K562 (cell line): ENCODE measurements at regions not wholly inside any gene's neighbourhood (a gene's known extent, or its start where the extent isn't known, plus 50 kb on each side); places are given as distances from the start of the nearest gene placed in this dataset.

Source experiments
- ATAC-seq: fragments of 200-7000 bp; cut with Tn5 transposase; 3 replicates; pipeline ENCODE4 v1.9.1; 2020; ENCODE audit warnings: moderate library complexity
- BruUV-seq: library from RNA; stranded (reverse); fragments of 400-500 nt; replicated peaks from 2 replicates; lab custom pipeline; 2021; lab: Mats Ljungman, UMichigan
- CTCF ChIA-PET: fragments of 300-600 bp; formaldehyde crosslinking; extraction: SDS; loops from one replicate; lab custom pipeline; 2021; ENCODE audit warnings: low intra/inter-chr PET ratio; lab: Yijun Ruan, JAX
- POLR2A ChIA-PET: fragments of 300-600, 350-650 bp; sonication (Branson Sonifier 250); formaldehyde crosslinking; extraction: SDS; loops from one replicate; lab custom pipeline; 2021; ENCODE audit warnings: antibody characterized with exemption, inconsistent platforms; lab: Yijun Ruan, JAX
- DNase-seq, 4 experiments: peaks; one replicate each; pipeline versions ENCODE4 v3.0.0 to v3.0.0-alpha.2; 2011 to 2018; ENCODE audit warnings: low spot score in 3 of 4, mixed read lengths in 3 of 4; ENCODE audit errors: extremely low read depth in 1 of 4
- FAIRE-seq: peaks from 2 replicates; lab custom pipeline; 2011; peaks lifted over from hg19 to GRCh38; lab: Jason Lieb, UNC
- H2AFZ ChIP-seq: 2 replicates; pipeline ENCODE4 v1.6.0; 2011; ENCODE audit warnings: low read depth, low read length, control low read depth, inconsistent platforms
- H3K27ac ChIP-seq: fragments of 200-600 bp; 3 replicates; pipeline ENCODE4 v1.8.0; 2011; ENCODE audit warnings: low read depth, mild to moderate bottlenecking, control low read depth, inconsistent platforms, low read length, moderate library complexity, mixed read lengths; ENCODE audit errors: extremely low read depth
- H3K27me3 ChIP-seq, 2 experiments: fragments of 300-600 bp in 1 of 2; 2 replicates in 1 of 2; 3 replicates in 1 of 2; pipeline versions ENCODE4 v1.6.0 to v1.8.0; 2011; ENCODE audit warnings: inconsistent platforms in 2 of 2, low read length in 2 of 2, mild to moderate bottlenecking in 1 of 2, mixed read lengths in 1 of 2, moderate library complexity in 1 of 2; ENCODE audit not compliant: control insufficient read depth in 2 of 2, insufficient read depth in 2 of 2
- H3K36me3 ChIP-seq: fragments of 300-600 bp; 3 replicates; pipeline ENCODE4 v1.8.0; 2011; ENCODE audit warnings: mild to moderate bottlenecking, low read length, inconsistent platforms; ENCODE audit not compliant: control insufficient read depth, insufficient read depth
- H3K4me1 ChIP-seq, 2 experiments: fragments of 200-600 bp in 1 of 2; replicated peaks in 1 of 2; 2 replicates in 1 of 2; 3 replicates in 1 of 2; pipeline versions ENCODE4 v1.5.1 to v1.8.0; 2011; ENCODE audit warnings: inconsistent platforms in 2 of 2, low read length in 2 of 2, mild to moderate bottlenecking in 1 of 2, mixed read lengths in 1 of 2, moderate library complexity in 1 of 2; ENCODE audit not compliant: control insufficient read depth in 2 of 2, insufficient read depth in 2 of 2
- H3K4me2 ChIP-seq: 2 replicates; pipeline ENCODE4 v1.6.1; 2011; ENCODE audit warnings: low read length, control low read depth, inconsistent platforms, mixed read lengths; ENCODE audit not compliant: insufficient read depth
- H3K4me3 ChIP-seq: fragments of 200-600 bp; sonication (generic), shearing (Covaris generic); 2 replicates; pipeline ENCODE4 v1.5.1; 2016; ENCODE audit warnings: control low read depth, inconsistent platforms
- H3K79me2 ChIP-seq: fragments of 200-600 bp; 3 replicates; pipeline ENCODE4 v1.8.0; 2011; ENCODE audit warnings: low read length, inconsistent platforms; ENCODE audit not compliant: control insufficient read depth, insufficient read depth
- H3K9ac ChIP-seq, 2 experiments: 2 replicates each; pipeline versions ENCODE4 v1.6.0 to v1.6.1; 2011; ENCODE audit warnings: low read depth in 2 of 2, low read length in 2 of 2, control low read depth in 1 of 2, inconsistent platforms in 1 of 2, mild to moderate bottlenecking in 1 of 2, mixed read lengths in 1 of 2; ENCODE audit not compliant: insufficient read depth in 1 of 2
- H3K9me1 ChIP-seq: one replicate; pipeline ENCODE4 v1.6.0; 2011; ENCODE audit warnings: inconsistent platforms, mild to moderate bottlenecking, low read length, moderate library complexity; ENCODE audit not compliant: control insufficient read depth, insufficient read depth
- H3K9me3 ChIP-seq: replicated peaks from 2 replicates; pipeline ENCODE4 v1.5.1; 2011; ENCODE audit warnings: low read depth, low read length, inconsistent platforms; ENCODE audit not compliant: control insufficient read depth, insufficient read depth
- H4K20me1 ChIP-seq: replicated peaks from 2 replicates; pipeline ENCODE4 v1.6.1; 2011; ENCODE audit warnings: low read length, inconsistent platforms, mixed read lengths; ENCODE audit not compliant: control insufficient read depth, insufficient read depth
- ARID1B ChIP-seq: fragments of 450-650 bp; IDR thresholded peaks from 2 replicates; pipeline ENCODE4 v1.6.1; 2016; ENCODE audit warnings: antibody characterized with exemption, mild to moderate bottlenecking, inconsistent platforms
- BCL6 ChIP-seq: fragments of 250-450 bp; sonication (Bioruptor Pico); IDR thresholded peaks from 2 replicates; pipeline ENCODE4 v1.4.0; 2020
- C11orf30 ChIP-seq: fragments of 450-650 bp; IDR thresholded peaks from 2 replicates; pipeline ENCODE4 v1.6.1; 2016; ENCODE audit warnings: low read depth, mild to moderate bottlenecking
- CBFA2T3 ChIP-seq: fragments of 450-650 bp; IDR thresholded peaks from 2 replicates; pipeline ENCODE4 v1.6.1; 2017
- DEAF1 ChIP-seq: fragments of 450-650 bp; formaldehyde crosslinking; IDR thresholded peaks from 2 replicates; pipeline ENCODE4 v1.4.0; 2020; ENCODE audit warnings: mild to moderate bottlenecking, moderate library complexity
- FIP1L1 ChIP-seq: fragments of 200-400 bp; formaldehyde crosslinking; IDR thresholded peaks from 2 replicates; pipeline ENCODE4 v1.6.1; 2018; ENCODE audit warnings: mild to moderate bottlenecking, low read depth, low read length; ENCODE audit not compliant: poor library complexity, severe bottlenecking
- FOXA3 ChIP-seq, 2 experiments: fragments of 450-650 bp in 1 of 2; sonication (generic) in 1 of 2; formaldehyde crosslinking; IDR thresholded peaks in 1 of 2; conservative IDR thresholded peaks in 1 of 2; 2 replicates each; pipeline versions ENCODE4 v1.4.0 to v1.8.0; 2020 to 2022; ENCODE audit warnings: mild to moderate bottlenecking in 2 of 2, missing genetic modification reagents in 1 of 2
- HDAC3 ChIP-seq: fragments of 450-650 bp; IDR thresholded peaks from 2 replicates; pipeline ENCODE4 v1.6.1; 2018; ENCODE audit warnings: borderline replicate concordance, mild to moderate bottlenecking, moderate library complexity; ENCODE audit not compliant: partially characterized antibody
- MCM2 ChIP-seq: fragments of 450-650 bp; IDR thresholded peaks from 2 replicates; pipeline ENCODE4 v1.6.1; 2017; ENCODE audit warnings: low read depth, mild to moderate bottlenecking
- MEF2D ChIP-seq: conservative IDR thresholded peaks from 2 replicates; pipeline ENCODE4 v1.6.1; 2016; ENCODE audit warnings: low read depth, missing genetic modification characterization, missing compliant biosample characterization
- NELFE ChIP-seq: IDR thresholded peaks from 2 replicates; pipeline ENCODE4 v1.6.1; 2011; ENCODE audit warnings: mild to moderate bottlenecking; ENCODE audit not compliant: insufficient read depth, insufficient read length
- NR2F6 ChIP-seq: fragments of 450-650 bp; formaldehyde crosslinking; IDR thresholded peaks from 2 replicates; pipeline ENCODE4 v1.4.0; 2020; ENCODE audit warnings: mild to moderate bottlenecking
- PML ChIP-seq: IDR thresholded peaks from 2 replicates; pipeline ENCODE4 v1.6.1; 2012; ENCODE audit warnings: low read length, inconsistent platforms
- in situ Hi-C: fragments of 300-500 bp; cut with MboI; formaldehyde crosslinking; loops from 4 replicates; pipeline ENCODE4 v1.15.0; 2018; ENCODE audit warnings: inconsistent platforms, mixed read lengths
- intact Hi-C: fragments of 100-400 bp; cut with micrococcal nuclease; formaldehyde crosslinking; loops from 2 replicates; pipeline ENCODE4 v1.14.2; 2022
- TF ChIP-seq, protein P1 (sequence below): fragments of 450-650 bp; IDR thresholded peaks from 2 replicates; pipeline ENCODE4 v1.6.1; 2018; ENCODE audit not compliant: partially characterized antibody
- TF ChIP-seq, protein P2 (sequence below): fragments of 250-450 bp; sonication (Bioruptor Pico); IDR thresholded peaks from 2 replicates; pipeline ENCODE4 v1.5.0; 2020; ENCODE audit warnings: mild to moderate bottlenecking, borderline replicate concordance
- TF ChIP-seq, protein P3 (sequence below): sonication (generic); formaldehyde crosslinking; IDR thresholded peaks from 2 replicates; pipeline ENCODE4 v1.9.0; 2022; ENCODE audit warnings: mild to moderate bottlenecking, missing genetic modification reagents

DNA sequence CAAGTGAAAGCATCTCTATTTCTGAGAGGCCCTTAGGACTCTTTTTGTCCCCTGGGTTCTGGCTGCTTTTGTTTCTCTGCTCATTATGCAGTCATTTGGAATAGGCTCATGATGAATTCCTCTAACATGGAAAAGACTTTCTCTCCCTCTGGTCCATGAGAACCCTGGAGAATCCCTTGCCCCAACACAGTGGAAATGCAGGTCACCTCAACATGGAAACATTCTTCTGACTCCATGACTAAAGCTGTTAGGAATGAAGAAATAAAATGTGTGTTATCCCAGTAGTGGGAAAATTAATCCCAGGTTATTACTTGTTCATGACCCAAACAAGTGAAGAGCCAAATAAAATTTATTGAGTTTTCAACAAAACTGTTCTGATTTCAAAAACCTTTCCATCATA lies 458.6 kb downstream of the EPM2A start:
- no peaks in the 10 kb centered on the region for H3K36me3 ChIP-seq
- FAIRE-seq, result no peak
- H3K79me2 ChIP-seq, result no peaks in the 10 kb centered on the region
- H3K27me3 ChIP-seq, result no peaks in the 10 kb centered on the region
- H3K27ac ChIP-seq, result no peak overlapping the region
- H3K9ac ChIP-seq, result no peak overlapping the region
- peaks cover 2% of the 10 kb centered on the region; the same call in 1 of the 2 replicates for H3K9me3 ChIP-seq
- no TSS peak for BruUV-seq
- H3K4me3 ChIP-seq, result no peak overlapping the region
- no peak overlapping the region for H2AFZ ChIP-seq
- DNase-seq, result no peak
- ChIA-PET POLR2A (no interaction called here), CTCF (no interaction called here)
- ATAC-seq, result no peak
- no peaks in the 10 kb centered on the region for H3K9me1 ChIP-seq
- intact Hi-C loops (no loop called here), in situ Hi-C loops (no loop called here)
- H3K4me1 ChIP-seq, result no peaks in the 10 kb centered on the region
- no peak overlapping the region for H3K4me2 ChIP-seq
- H4K20me1 ChIP-seq, result no peaks in the 10 kb centered on the region
- TF ChIP-seq BCL6 (CRISPR knock-in tag), result no peak
- TF ChIP-seq C11orf30, result no peak
- TF ChIP-seq, protein P1, sequence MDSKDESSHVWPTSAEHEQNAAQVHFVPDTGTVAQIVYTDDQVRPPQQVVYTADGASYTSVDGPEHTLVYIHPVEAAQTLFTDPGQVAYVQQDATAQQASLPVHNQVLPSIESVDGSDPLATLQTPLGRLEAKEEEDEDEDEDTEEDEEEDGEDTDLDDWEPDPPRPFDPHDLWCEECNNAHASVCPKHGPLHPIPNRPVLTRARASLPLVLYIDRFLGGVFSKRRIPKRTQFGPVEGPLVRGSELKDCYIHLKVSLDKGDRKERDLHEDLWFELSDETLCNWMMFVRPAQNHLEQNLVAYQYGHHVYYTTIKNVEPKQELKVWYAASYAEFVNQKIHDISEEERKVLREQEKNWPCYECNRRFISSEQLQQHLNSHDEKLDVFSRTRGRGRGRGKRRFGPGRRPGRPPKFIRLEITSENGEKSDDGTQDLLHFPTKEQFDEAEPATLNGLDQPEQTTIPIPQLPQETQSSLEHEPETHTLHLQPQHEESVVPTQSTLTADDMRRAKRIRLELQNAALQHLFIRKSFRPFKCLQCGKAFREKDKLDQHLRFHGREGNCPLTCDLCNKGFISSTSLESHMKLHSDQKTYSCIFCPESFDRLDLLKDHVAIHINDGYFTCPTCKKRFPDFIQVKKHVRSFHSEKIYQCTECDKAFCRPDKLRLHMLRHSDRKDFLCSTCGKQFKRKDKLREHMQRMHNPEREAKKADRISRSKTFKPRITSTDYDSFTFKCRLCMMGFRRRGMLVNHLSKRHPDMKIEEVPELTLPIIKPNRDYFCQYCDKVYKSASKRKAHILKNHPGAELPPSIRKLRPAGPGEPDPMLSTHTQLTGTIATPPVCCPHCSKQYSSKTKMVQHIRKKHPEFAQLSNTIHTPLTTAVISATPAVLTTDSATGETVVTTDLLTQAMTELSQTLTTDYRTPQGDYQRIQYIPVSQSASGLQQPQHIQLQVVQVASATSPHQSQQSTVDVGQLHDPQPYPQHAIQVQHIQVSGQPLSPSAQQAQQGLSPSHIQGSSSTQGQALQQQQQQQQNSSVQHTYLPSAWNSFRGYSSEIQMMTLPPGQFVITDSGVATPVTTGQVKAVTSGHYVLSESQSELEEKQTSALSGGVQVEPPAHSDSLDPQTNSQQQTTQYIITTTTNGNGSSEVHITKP, result no peak
- no peak for TF ChIP-seq PML
- TF ChIP-seq DEAF1, result no peak
- no peak for TF ChIP-seq NR2F6
- TF ChIP-seq MCM2, result no peak
- TF ChIP-seq ARID1B, result no peak
- no peak for TF ChIP-seq CBFA2T3
- TF ChIP-seq, protein P2, sequence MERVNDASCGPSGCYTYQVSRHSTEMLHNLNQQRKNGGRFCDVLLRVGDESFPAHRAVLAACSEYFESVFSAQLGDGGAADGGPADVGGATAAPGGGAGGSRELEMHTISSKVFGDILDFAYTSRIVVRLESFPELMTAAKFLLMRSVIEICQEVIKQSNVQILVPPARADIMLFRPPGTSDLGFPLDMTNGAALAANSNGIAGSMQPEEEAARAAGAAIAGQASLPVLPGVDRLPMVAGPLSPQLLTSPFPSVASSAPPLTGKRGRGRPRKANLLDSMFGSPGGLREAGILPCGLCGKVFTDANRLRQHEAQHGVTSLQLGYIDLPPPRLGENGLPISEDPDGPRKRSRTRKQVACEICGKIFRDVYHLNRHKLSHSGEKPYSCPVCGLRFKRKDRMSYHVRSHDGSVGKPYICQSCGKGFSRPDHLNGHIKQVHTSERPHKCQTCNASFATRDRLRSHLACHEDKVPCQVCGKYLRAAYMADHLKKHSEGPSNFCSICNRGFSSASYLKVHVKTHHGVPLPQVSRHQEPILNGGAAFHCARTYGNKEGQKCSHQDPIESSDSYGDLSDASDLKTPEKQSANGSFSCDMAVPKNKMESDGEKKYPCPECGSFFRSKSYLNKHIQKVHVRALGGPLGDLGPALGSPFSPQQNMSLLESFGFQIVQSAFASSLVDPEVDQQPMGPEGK (CRISPR knock-in tag), result no peak
- no peak for TF ChIP-seq HDAC3
- TF ChIP-seq, protein P3, sequence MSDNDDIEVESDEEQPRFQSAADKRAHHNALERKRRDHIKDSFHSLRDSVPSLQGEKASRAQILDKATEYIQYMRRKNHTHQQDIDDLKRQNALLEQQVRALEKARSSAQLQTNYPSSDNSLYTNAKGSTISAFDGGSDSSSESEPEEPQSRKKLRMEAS (CRISPR knock-in tag), result no peak
- no peak for TF ChIP-seq NELFE
- TF ChIP-seq FOXA3 (CRISPR knock-in tag; conservative IDR thresholded peaks at IDR 0.05 in 1 of 2, IDR thresholded peaks at IDR 0.05 in 1 of 2), result no peak
- TF ChIP-seq MEF2D (tag), result no peak
- no peak for TF ChIP-seq FIP1L1
